HEK293 (cell line): ENCODE measurements at regions not wholly inside any gene's neighbourhood (a gene's known extent, or its start where the extent isn't known, plus 50 kb on each side); places are given as distances from the start of the nearest gene placed in this dataset.

ENCODE experiments used
- CTCF ChIA-PET: fragments of 350-600 bp; formaldehyde crosslinking; extraction: SDS; loops from one replicate; lab custom pipeline; 2021; ENCODE audit warnings: antibody characterized with exemption; lab: Yijun Ruan, JAX
- POLR2A ChIA-PET: fragments of 300-600 bp; formaldehyde crosslinking; extraction: SDS; loops from one replicate; lab custom pipeline; 2020; ENCODE audit warnings: antibody characterized with exemption, inconsistent platforms; lab: Yijun Ruan, JAX
- H3K27ac ChIP-seq: fragments of 200-500 bp; sonication (Bioruptor generic); 2 replicates; pipeline ENCODE4 v1.5.1; 2014; ENCODE audit warnings: low read depth, low read length, control low read depth, inconsistent platforms; ENCODE audit errors: extremely low read depth
- H3K36me3 ChIP-seq, 2 experiments: fragments of 200-500 bp in 1 of 2; sonication (Bioruptor generic) in 1 of 2; 1 replicate in 1 of 2; 2 replicates in 1 of 2; pipeline ENCODE4 v1.5.1; 2014 to 2017; ENCODE audit warnings: inconsistent platforms in 2 of 2, low read length in 2 of 2; ENCODE audit not compliant: control insufficient read depth in 2 of 2, insufficient read depth in 1 of 2
- H3K4me1 ChIP-seq: fragments of 200-500 bp; sonication (Bioruptor generic); 2 replicates; pipeline ENCODE4 v1.5.1; 2014; ENCODE audit warnings: mild to moderate bottlenecking, low read length, inconsistent platforms; ENCODE audit not compliant: control insufficient read depth, insufficient read depth
- H3K4me3 ChIP-seq: 2 replicates; pipeline ENCODE4 v1.5.1; 2011; ENCODE audit warnings: low read depth, mild to moderate bottlenecking, control low read depth, low read length, moderate library complexity
- H3K9me3 ChIP-seq: fragments of 200-500 bp; sonication (Bioruptor generic); 2 replicates; pipeline ENCODE4 v1.5.1; 2014; ENCODE audit warnings: low read depth, low read length, inconsistent platforms; ENCODE audit not compliant: control insufficient read depth, insufficient read depth
- REPIN1 ChIP-seq: fragments of 450-650 bp; formaldehyde crosslinking; IDR thresholded peaks from 2 replicates; pipeline ENCODE4 v1.5.1; 2017; ENCODE audit warnings: missing biosample characterization, missing genetic modification characterization, low read depth
- SALL2 ChIP-seq: fragments of 450-650 bp; formaldehyde crosslinking; IDR thresholded peaks from 2 replicates; pipeline ENCODE4 v1.5.0; 2017; ENCODE audit warnings: missing biosample characterization, mild to moderate bottlenecking, missing genetic modification characterization, borderline replicate concordance
- SCRT1 ChIP-seq: fragments of 450-650 bp; formaldehyde crosslinking; IDR thresholded peaks from 2 replicates; pipeline ENCODE4 v1.5.1; 2016; ENCODE audit warnings: missing biosample characterization, missing genetic modification characterization, borderline replicate concordance
- ZBTB1 ChIP-seq: fragments of 450-650 bp; formaldehyde crosslinking; IDR thresholded peaks from 2 replicates; pipeline ENCODE4 v1.5.1; 2016; ENCODE audit warnings: missing biosample characterization, missing genetic modification characterization
- ZFP69B ChIP-seq: fragments of 450-650 bp; formaldehyde crosslinking; IDR thresholded peaks from 2 replicates; pipeline ENCODE4 v1.5.1; 2016; ENCODE audit warnings: missing biosample characterization, missing genetic modification characterization
- ZIC2 ChIP-seq: fragments of 450-650 bp; formaldehyde crosslinking; IDR thresholded peaks from 2 replicates; pipeline ENCODE4 v1.5.1; 2016; ENCODE audit warnings: missing biosample characterization, missing genetic modification characterization
- ZNF16 ChIP-seq: fragments of 450-650 bp; formaldehyde crosslinking; IDR thresholded peaks from 2 replicates; pipeline ENCODE4 v1.5.1; 2016; ENCODE audit warnings: low read depth, missing biosample characterization, missing genetic modification characterization
- ZNF2 ChIP-seq: fragments of 450-650 bp; formaldehyde crosslinking; IDR thresholded peaks from 2 replicates; pipeline ENCODE4 v1.5.1; 2016; ENCODE audit warnings: missing biosample characterization, missing genetic modification characterization
- ZNF214 ChIP-seq: fragments of 450-650 bp; formaldehyde crosslinking; IDR thresholded peaks from 2 replicates; pipeline ENCODE4 v1.5.1; 2017; ENCODE audit warnings: missing biosample characterization, mild to moderate bottlenecking, missing genetic modification characterization, borderline replicate concordance
- ZNF501 ChIP-seq: fragments of 450-650 bp; formaldehyde crosslinking; IDR thresholded peaks from 2 replicates; pipeline ENCODE4 v1.5.1; 2016; ENCODE audit warnings: missing biosample characterization, missing genetic modification characterization
- ZNF514 ChIP-seq: fragments of 450-650 bp; formaldehyde crosslinking; IDR thresholded peaks from 2 replicates; pipeline ENCODE4 v1.5.1; 2016; ENCODE audit warnings: missing biosample characterization, missing genetic modification characterization
- ZNF530 ChIP-seq: fragments of 450-650 bp; formaldehyde crosslinking; IDR thresholded peaks from 2 replicates; pipeline ENCODE4 v1.5.1; 2016; ENCODE audit warnings: low read depth, missing biosample characterization, missing genetic modification characterization
- ZNF621 ChIP-seq: fragments of 450-650 bp; formaldehyde crosslinking; IDR thresholded peaks from 2 replicates; pipeline ENCODE4 v1.5.1; 2017; ENCODE audit warnings: missing biosample characterization, missing genetic modification characterization
- ZNF785 ChIP-seq: fragments of 450-650 bp; formaldehyde crosslinking; IDR thresholded peaks from 2 replicates; pipeline ENCODE4 v1.5.1; 2016; ENCODE audit warnings: missing biosample characterization, missing genetic modification characterization
- ZSCAN30 ChIP-seq: fragments of 450-650 bp; IDR thresholded peaks from 2 replicates; pipeline ENCODE4 v1.5.1; 2018; ENCODE audit warnings: missing biosample characterization, mild to moderate bottlenecking, missing genetic modification characterization, moderate library complexity
- TF ChIP-seq, protein P1 (sequence below): fragments of 450-650 bp; formaldehyde crosslinking; IDR thresholded peaks from 2 replicates; pipeline ENCODE4 v1.5.1; 2017; ENCODE audit warnings: missing biosample characterization, missing genetic modification characterization
- TF ChIP-seq, protein P2 (sequence below): fragments of 450-650 bp; formaldehyde crosslinking; IDR thresholded peaks from 2 replicates; pipeline ENCODE4 v1.5.1; 2016; ENCODE audit warnings: missing biosample characterization, missing genetic modification characterization
- TF ChIP-seq, protein P3 (sequence below): IDR thresholded peaks from 2 replicates; pipeline ENCODE4 v1.6.1; 2011; ENCODE audit warnings: mild to moderate bottlenecking, low read depth, low read length, borderline replicate concordance
- TF ChIP-seq, protein P4 (sequence below): fragments of 450-650 bp; formaldehyde crosslinking; IDR thresholded peaks from 2 replicates; pipeline ENCODE4 v1.5.0; 2017; ENCODE audit warnings: missing biosample characterization, missing genetic modification characterization, borderline replicate concordance
- TF ChIP-seq, protein P5 (sequence below): fragments of 450-650 bp; formaldehyde crosslinking; IDR thresholded peaks from 2 replicates; pipeline ENCODE4 v1.5.1; 2016; ENCODE audit warnings: missing biosample characterization, missing genetic modification characterization
- TF ChIP-seq, protein P6 (sequence below): fragments of 450-650 bp; formaldehyde crosslinking; IDR thresholded peaks from 2 replicates; pipeline ENCODE4 v1.5.1; 2017; ENCODE audit warnings: missing biosample characterization, missing genetic modification characterization
- TF ChIP-seq, protein P7 (sequence below): fragments of 450-650 bp; formaldehyde crosslinking; IDR thresholded peaks from 2 replicates; pipeline ENCODE4 v1.5.1; 2016; ENCODE audit warnings: missing biosample characterization, missing genetic modification characterization, borderline replicate concordance

DNA sequence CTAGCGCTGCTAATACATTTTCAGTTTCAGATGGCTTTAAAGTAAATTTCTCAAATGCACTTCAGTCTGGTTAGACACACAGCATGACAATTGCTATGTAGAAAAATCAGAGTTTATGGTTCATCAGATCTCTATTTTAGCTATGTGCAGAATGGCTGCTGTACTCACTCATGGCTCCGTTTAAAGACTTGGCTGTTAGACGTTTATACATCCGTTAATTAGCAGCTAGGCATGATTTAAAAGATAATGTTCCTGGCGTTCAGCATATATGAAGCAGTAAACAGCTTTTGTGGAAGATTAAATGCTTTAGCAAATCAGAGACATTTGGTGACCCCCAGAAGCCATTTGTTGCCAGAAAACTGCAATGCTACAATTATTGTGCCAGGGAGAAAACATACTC is 350.0 kb upstream of the MANEA start:
- H3K27ac ChIP-seq: no peak overlapping the region
- no peaks in the 10 kb centered on the region for H3K36me3 ChIP-seq
- H3K9me3 ChIP-seq: no peaks in the 10 kb centered on the region
- CTCF ChIA-PET: no interaction called here
- TF ChIP-seq, protein P1, sequence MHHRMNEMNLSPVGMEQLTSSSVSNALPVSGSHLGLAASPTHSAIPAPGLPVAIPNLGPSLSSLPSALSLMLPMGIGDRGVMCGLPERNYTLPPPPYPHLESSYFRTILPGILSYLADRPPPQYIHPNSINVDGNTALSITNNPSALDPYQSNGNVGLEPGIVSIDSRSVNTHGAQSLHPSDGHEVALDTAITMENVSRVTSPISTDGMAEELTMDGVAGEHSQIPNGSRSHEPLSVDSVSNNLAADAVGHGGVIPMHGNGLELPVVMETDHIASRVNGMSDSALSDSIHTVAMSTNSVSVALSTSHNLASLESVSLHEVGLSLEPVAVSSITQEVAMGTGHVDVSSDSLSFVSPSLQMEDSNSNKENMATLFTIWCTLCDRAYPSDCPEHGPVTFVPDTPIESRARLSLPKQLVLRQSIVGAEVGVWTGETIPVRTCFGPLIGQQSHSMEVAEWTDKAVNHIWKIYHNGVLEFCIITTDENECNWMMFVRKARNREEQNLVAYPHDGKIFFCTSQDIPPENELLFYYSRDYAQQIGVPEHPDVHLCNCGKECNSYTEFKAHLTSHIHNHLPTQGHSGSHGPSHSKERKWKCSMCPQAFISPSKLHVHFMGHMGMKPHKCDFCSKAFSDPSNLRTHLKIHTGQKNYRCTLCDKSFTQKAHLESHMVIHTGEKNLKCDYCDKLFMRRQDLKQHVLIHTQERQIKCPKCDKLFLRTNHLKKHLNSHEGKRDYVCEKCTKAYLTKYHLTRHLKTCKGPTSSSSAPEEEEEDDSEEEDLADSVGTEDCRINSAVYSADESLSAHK (tag by site-specific recombination): no peak
- TF ChIP-seq, protein P2, sequence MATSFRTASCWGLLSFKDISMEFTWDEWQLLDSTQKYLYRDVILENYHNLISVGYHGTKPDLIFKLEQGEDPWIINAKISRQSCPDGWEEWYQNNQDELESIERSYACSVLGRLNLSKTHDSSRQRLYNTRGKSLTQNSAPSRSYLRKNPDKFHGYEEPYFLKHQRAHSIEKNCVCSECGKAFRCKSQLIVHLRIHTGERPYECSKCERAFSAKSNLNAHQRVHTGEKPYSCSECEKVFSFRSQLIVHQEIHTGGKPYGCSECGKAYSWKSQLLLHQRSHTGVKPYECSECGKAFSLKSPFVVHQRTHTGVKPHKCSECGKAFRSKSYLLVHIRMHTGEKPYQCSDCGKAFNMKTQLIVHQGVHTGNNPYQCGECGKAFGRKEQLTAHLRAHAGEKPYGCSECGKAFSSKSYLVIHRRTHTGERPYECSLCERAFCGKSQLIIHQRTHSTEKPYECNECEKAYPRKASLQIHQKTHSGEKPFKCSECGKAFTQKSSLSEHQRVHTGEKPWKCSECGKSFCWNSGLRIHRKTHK (tag by site-specific recombination): no peak
- TF ChIP-seq, protein P3, sequence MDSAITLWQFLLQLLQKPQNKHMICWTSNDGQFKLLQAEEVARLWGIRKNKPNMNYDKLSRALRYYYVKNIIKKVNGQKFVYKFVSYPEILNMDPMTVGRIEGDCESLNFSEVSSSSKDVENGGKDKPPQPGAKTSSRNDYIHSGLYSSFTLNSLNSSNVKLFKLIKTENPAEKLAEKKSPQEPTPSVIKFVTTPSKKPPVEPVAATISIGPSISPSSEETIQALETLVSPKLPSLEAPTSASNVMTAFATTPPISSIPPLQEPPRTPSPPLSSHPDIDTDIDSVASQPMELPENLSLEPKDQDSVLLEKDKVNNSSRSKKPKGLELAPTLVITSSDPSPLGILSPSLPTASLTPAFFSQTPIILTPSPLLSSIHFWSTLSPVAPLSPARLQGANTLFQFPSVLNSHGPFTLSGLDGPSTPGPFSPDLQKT: no peak
- no peak for TF ChIP-seq ZNF514 (tag by site-specific recombination)
- TF ChIP-seq REPIN1: no peak
- no peak for TF ChIP-seq ZNF530 (tag by site-specific recombination)
- TF ChIP-seq SALL2 (tag by site-specific recombination): no peak
- no peak for TF ChIP-seq ZFP69B (tag by site-specific recombination)
- TF ChIP-seq, protein P4, sequence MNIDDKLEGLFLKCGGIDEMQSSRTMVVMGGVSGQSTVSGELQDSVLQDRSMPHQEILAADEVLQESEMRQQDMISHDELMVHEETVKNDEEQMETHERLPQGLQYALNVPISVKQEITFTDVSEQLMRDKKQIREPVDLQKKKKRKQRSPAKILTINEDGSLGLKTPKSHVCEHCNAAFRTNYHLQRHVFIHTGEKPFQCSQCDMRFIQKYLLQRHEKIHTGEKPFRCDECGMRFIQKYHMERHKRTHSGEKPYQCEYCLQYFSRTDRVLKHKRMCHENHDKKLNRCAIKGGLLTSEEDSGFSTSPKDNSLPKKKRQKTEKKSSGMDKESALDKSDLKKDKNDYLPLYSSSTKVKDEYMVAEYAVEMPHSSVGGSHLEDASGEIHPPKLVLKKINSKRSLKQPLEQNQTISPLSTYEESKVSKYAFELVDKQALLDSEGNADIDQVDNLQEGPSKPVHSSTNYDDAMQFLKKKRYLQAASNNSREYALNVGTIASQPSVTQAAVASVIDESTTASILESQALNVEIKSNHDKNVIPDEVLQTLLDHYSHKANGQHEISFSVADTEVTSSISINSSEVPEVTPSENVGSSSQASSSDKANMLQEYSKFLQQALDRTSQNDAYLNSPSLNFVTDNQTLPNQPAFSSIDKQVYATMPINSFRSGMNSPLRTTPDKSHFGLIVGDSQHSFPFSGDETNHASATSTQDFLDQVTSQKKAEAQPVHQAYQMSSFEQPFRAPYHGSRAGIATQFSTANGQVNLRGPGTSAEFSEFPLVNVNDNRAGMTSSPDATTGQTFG (tag by site-specific recombination): no peak
- TF ChIP-seq ZNF16 (tag by site-specific recombination): no peak
- TF ChIP-seq ZNF214 (tag by site-specific recombination): no peak
- no peak for TF ChIP-seq ZNF2 (tag by site-specific recombination)
- no peak for TF ChIP-seq ZNF621
- TF ChIP-seq ZNF501 (tag by site-specific recombination): no peak
- TF ChIP-seq, protein P5, sequence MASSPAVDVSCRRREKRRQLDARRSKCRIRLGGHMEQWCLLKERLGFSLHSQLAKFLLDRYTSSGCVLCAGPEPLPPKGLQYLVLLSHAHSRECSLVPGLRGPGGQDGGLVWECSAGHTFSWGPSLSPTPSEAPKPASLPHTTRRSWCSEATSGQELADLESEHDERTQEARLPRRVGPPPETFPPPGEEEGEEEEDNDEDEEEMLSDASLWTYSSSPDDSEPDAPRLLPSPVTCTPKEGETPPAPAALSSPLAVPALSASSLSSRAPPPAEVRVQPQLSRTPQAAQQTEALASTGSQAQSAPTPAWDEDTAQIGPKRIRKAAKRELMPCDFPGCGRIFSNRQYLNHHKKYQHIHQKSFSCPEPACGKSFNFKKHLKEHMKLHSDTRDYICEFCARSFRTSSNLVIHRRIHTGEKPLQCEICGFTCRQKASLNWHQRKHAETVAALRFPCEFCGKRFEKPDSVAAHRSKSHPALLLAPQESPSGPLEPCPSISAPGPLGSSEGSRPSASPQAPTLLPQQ: no peak
- H3K4me1 ChIP-seq: no peaks in the 10 kb centered on the region
- POLR2A ChIA-PET: no interaction called here
- no peak overlapping the region for H3K4me3 ChIP-seq

DNA sequence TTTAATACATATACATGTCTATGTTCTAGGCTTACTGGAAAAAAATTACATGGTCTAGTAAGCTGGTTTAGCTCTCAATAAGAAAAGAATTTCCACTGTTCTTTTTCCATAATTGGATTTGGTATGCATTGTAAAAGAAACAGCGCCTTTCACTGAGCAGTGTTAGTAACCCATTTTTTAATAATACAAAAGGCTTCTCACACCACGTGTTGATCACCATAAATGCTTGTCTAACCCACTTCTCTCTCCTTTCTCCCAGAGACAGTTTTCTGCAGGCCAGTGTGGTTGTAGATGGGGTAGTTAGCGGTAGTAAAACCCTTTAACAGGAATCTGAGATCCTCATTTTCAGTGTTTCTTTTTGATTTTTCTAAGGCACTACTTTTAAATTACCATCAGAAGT is 348.7 kb upstream of the MANEA start:
- Histone ChIP-seq H3K4me1 (no peaks in the 10 kb centered on the region), H3K9me3 (no peaks in the 10 kb centered on the region), H3K27ac (no peak overlapping the region), H3K4me3 (no peak overlapping the region), H3K36me3 (no peaks in the 10 kb centered on the region)
- POLR2A ChIA-PET: no interaction called here
- CTCF ChIA-PET: interaction anchor here (0.6 kb wide), 1 partner anchor 767 kb away, joined by 4 read pairs; no protein-coding TSS in a partner anchor
- TF ChIP-seq, protein P6, sequence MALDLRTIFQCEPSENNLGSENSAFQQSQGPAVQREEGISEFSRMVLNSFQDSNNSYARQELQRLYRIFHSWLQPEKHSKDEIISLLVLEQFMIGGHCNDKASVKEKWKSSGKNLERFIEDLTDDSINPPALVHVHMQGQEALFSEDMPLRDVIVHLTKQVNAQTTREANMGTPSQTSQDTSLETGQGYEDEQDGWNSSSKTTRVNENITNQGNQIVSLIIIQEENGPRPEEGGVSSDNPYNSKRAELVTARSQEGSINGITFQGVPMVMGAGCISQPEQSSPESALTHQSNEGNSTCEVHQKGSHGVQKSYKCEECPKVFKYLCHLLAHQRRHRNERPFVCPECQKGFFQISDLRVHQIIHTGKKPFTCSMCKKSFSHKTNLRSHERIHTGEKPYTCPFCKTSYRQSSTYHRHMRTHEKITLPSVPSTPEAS (tag by site-specific recombination): no peak
- TF ChIP-seq ZNF785 (tag by site-specific recombination): no peak
- TF ChIP-seq SCRT1 (tag by site-specific recombination): no peak
- TF ChIP-seq ZSCAN30: no peak
- no peak for TF ChIP-seq ZBTB1 (tag by site-specific recombination)
- TF ChIP-seq, protein P7, sequence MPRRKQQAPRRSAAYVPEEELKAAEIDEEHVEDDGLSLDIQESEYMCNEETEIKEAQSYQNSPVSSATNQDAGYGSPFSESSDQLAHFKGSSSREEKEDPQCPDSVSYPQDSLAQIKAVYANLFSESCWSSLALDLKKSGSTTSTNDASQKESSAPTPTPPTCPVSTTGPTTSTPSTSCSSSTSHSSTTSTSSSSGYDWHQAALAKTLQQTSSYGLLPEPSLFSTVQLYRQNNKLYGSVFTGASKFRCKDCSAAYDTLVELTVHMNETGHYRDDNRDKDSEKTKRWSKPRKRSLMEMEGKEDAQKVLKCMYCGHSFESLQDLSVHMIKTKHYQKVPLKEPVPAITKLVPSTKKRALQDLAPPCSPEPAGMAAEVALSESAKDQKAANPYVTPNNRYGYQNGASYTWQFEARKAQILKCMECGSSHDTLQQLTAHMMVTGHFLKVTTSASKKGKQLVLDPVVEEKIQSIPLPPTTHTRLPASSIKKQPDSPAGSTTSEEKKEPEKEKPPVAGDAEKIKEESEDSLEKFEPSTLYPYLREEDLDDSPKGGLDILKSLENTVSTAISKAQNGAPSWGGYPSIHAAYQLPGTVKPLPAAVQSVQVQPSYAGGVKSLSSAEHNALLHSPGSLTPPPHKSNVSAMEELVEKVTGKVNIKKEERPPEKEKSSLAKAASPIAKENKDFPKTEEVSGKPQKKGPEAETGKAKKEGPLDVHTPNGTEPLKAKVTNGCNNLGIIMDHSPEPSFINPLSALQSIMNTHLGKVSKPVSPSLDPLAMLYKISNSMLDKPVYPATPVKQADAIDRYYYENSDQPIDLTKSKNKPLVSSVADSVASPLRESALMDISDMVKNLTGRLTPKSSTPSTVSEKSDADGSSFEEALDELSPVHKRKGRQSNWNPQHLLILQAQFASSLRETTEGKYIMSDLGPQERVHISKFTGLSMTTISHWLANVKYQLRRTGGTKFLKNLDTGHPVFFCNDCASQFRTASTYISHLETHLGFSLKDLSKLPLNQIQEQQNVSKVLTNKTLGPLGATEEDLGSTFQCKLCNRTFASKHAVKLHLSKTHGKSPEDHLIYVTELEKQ: no peak
- TF ChIP-seq ZIC2 (tag by site-specific recombination): no peak
